Sigmoid colon (tissue), 6 donors: ENCODE measurements at regions not wholly inside any gene's neighbourhood (a gene's known extent, or its start where the extent isn't known, plus 50 kb on each side); places are given as distances from the start of the nearest gene placed in this dataset.

Source experiments
- DNase-seq: peaks from one replicate; pipeline ENCODE4 v3.0.0-alpha.2; 2019
- H3K27ac ChIP-seq, 4 donors: fragments of 200-600 bp; sonication (generic); one replicate each; pipeline ENCODE4 v1.5.1; 2016 to 2019; ENCODE audit warnings: mild to moderate bottlenecking in 1 of 4
- H3K27me3 ChIP-seq, 3 donors: fragments of 200-600 bp; sonication (generic); one replicate each; pipeline ENCODE4 v1.5.1; 2019; ENCODE audit warnings: mild to moderate bottlenecking in 1 of 3
- H3K36me3 ChIP-seq, 4 donors: fragments of 200-600 bp; sonication (generic); one replicate each; pipeline ENCODE4 v1.5.1; 2016 to 2019
- H3K4me1 ChIP-seq, 4 donors: fragments of 200-600 bp; sonication (generic); one replicate each; pipeline ENCODE4 v1.5.1; 2017 to 2019
- H3K4me3 ChIP-seq, 4 donors: fragments of 200-600 bp; sonication (generic); one replicate each; pipeline ENCODE4 v1.5.1; 2017 to 2019; ENCODE audit warnings: mild to moderate bottlenecking in 2 of 4, moderate library complexity in 1 of 4
- H3K9me3 ChIP-seq, 4 donors: fragments of 200-600 bp in 3 of 4; sonication (generic) in 3 of 4; one replicate each; pipeline versions ENCODE4 v1.5.1 to v1.6.1; 2013 to 2019
- CTCF ChIP-seq, 4 experiments: fragments of 450-650 bp in 3 of 4; fragments of 200-600 bp in 1 of 4; IDR thresholded peaks; one replicate each; pipeline ENCODE4 v1.5.1; 2016 to 2019; ENCODE audit warnings: antibody characterized with exemption in 4 of 4, mild to moderate bottlenecking in 3 of 4, moderate library complexity in 2 of 4
- EP300 ChIP-seq, 4 donors: sonication (generic); formaldehyde crosslinking; IDR thresholded peaks; one replicate each; pipeline ENCODE4 v1.6.1; 2017; ENCODE audit warnings: antibody characterized with exemption in 4 of 4
- POLR2A ChIP-seq, 2 donors: fragments of 450-650 bp; IDR thresholded peaks; one replicate each; pipeline ENCODE4 v1.6.1; 2016; ENCODE audit warnings: antibody characterized with exemption in 2 of 2, mild to moderate bottlenecking in 2 of 2, moderate library complexity in 2 of 2
- POLR2AphosphoS5 ChIP-seq, 4 donors: sonication (generic); formaldehyde crosslinking; IDR thresholded peaks; one replicate each; pipeline ENCODE4 v1.6.1; 2017; ENCODE audit warnings: antibody characterized with exemption in 4 of 4
- WGBS, 2 donors: extraction: QIAGEN DNeasy Blood & Tissue Kit; methylation state at CpG; one replicate each; pipeline ENCODE4 v1.1.7; 2013; 5-methylcytosine and 5-hydroxymethylcytosine counted together
- intact Hi-C: fragments of 100-400 bp; cut with DNase I; formaldehyde crosslinking; loops from one replicate; pipeline ENCODE4 v1.15.1; 2023
- donor health status: healthy with polysubstance abuse.
- donor health status: healthy.

GRCh38 chr3:7950890-7951289, 550.7 kb upstream of the LMCD1 start:
- H3K36me3 ChIP-seq: no peaks in the 10 kb centered on the region
- no peak overlapping the region for H3K4me3 ChIP-seq
- no peak for DNase-seq
- H3K27ac ChIP-seq: no peak overlapping the region
- 91 to 93% methylated on average over 3 of the region's 3 CpGs for WGBS, 2 donors
- no peaks in the 10 kb centered on the region for H3K27me3 ChIP-seq
- no peak for TF ChIP-seq CTCF (IDR thresholded peaks at IDR 0.05)
- TF ChIP-seq POLR2A (IDR thresholded peaks at IDR 0.05): no peak
- no peak for TF ChIP-seq EP300 (IDR thresholded peaks at IDR 0.05)
- no peak for TF ChIP-seq POLR2AphosphoS5 (IDR thresholded peaks at IDR 0.05)
- no peaks in the 10 kb centered on the region for H3K9me3 ChIP-seq
- no peaks in the 10 kb centered on the region for H3K4me1 ChIP-seq
- intact Hi-C loops: no loop called here

GRCh38 chr3:7953449-7954014, 548.1 kb upstream of the LMCD1 start:
- no peak overlapping the region for H3K27ac ChIP-seq
- DNase-seq: no peak
- H3K9me3 ChIP-seq: no peaks in the 10 kb centered on the region
- no peak overlapping the region for H3K4me3 ChIP-seq
- intact Hi-C loops: no loop called here
- no peaks in the 10 kb centered on the region for H3K27me3 ChIP-seq
- H3K4me1 ChIP-seq: no peaks in the 10 kb centered on the region
- H3K36me3 ChIP-seq: no peaks in the 10 kb centered on the region
- WGBS, 2 donors: 0 to 25% methylated on average over 1 of the region's 1 CpG
- no peak for TF ChIP-seq POLR2AphosphoS5 (IDR thresholded peaks at IDR 0.05)
- TF ChIP-seq CTCF (IDR thresholded peaks at IDR 0.05): no peak
- no peak for TF ChIP-seq EP300 (IDR thresholded peaks at IDR 0.05)
- TF ChIP-seq POLR2A (IDR thresholded peaks at IDR 0.05): no peak

GRCh38 chr3:7957024-7957423, 544.6 kb upstream of the LMCD1 start:
- Histone ChIP-seq H3K36me3 (no peaks in the 10 kb centered on the region), H3K27me3 (no peaks in the 10 kb centered on the region), H3K27ac (no peak overlapping the region), H3K4me3 (no peak overlapping the region), H3K9me3 (no peaks in the 10 kb centered on the region), H3K4me1 (peaks cover 0 to 5% (median 2%) of the 10 kb centered on the region in 4 donors)
- WGBS, 2 donors: 74 to 75% methylated on average over 1 of the region's 1 CpG
- intact Hi-C loops: no loop called here
- no peak for DNase-seq
- TF ChIP-seq POLR2AphosphoS5 (IDR thresholded peaks at IDR 0.05) (no peak), EP300 (IDR thresholded peaks at IDR 0.05) (no peak), CTCF (IDR thresholded peaks at IDR 0.05) (no peak), POLR2A (IDR thresholded peaks at IDR 0.05) (no peak)

- DNase-seq: no peak
- no peak for TF ChIP-seq CTCF (IDR thresholded peaks at IDR 0.05)
- no peak for TF ChIP-seq POLR2AphosphoS5 (IDR thresholded peaks at IDR 0.05)
- TF ChIP-seq POLR2A (IDR thresholded peaks at IDR 0.05): no peak
- TF ChIP-seq EP300 (IDR thresholded peaks at IDR 0.05): no peak
- Histone ChIP-seq H3K4me1 (peaks cover 0 to 13% (median 6%) of the 10 kb centered on the region in 4 donors), H3K9me3 (no peaks in the 10 kb centered on the region), H3K36me3 (no peaks in the 10 kb centered on the region), H3K27ac (no peak overlapping the region), H3K4me3 (no peak overlapping the region), H3K27me3 (no peaks in the 10 kb centered on the region)
- 94 to 96% methylated on average over 15 of the region's 15 CpGs for WGBS, 2 donors
- intact Hi-C loops: no loop called here
These were observed 542.5 kb upstream of the LMCD1 start for GRCh38 chr3:7959094-7959493.

GRCh38 chr3:7960601-7961000, 541.0 kb upstream of the LMCD1 start:
- no peak for TF ChIP-seq CTCF (IDR thresholded peaks at IDR 0.05)
- TF ChIP-seq EP300 (IDR thresholded peaks at IDR 0.05): no peak
- no peak for TF ChIP-seq POLR2AphosphoS5 (IDR thresholded peaks at IDR 0.05)
- Histone ChIP-seq H3K9me3 (no peaks in the 10 kb centered on the region), H3K27ac (no peak overlapping the region), H3K27me3 (no peaks in the 10 kb centered on the region), H3K36me3 (no peaks in the 10 kb centered on the region), H3K4me3 (no peak overlapping the region), H3K4me1 (peaks cover 0 to 13% (median 6%) of the 10 kb centered on the region in 4 donors)
- no peak for DNase-seq
- intact Hi-C loops: no loop called here
- 68 to 76% methylated on average over 4 of the region's 4 CpGs for WGBS, 2 donors
